HG02870 (cell line): ENCODE measurements at regions not wholly inside any gene's neighbourhood (a gene's known extent, or its start where the extent isn't known, plus 50 kb on each side); places are given as distances from the start of the nearest gene placed in this dataset.
"Not testable (repeated sequence)": the region's sequence is repeated elsewhere in the genome, so short reads cannot be mapped to it uniquely, and the experiment has no call there.

Experiments
- ATAC-seq: cut with Tn5 transposase; IDR thresholded peaks from one replicate; pipeline ENCODE4 v1.9.1; 2021; ENCODE audit warnings: mild to moderate bottlenecking, moderate library complexity; ENCODE audit not compliant: unreplicated experiment

GRCh38 chr4:4030509-4030908 lies 196.2 kb downstream of the OTOP1 start:
- not testable (repeated sequence) for ATAC-seq

- not testable (repeated sequence) for ATAC-seq
Observed at GRCh38 chr4:4031446-4032135, 195.1 kb downstream of the OTOP1 start.

- ATAC-seq, result not testable (repeated sequence)
Observed at GRCh38 chr4:4032364-4032763, 194.4 kb downstream of the OTOP1 start.

- ATAC-seq, result not testable (repeated sequence)
Observed at GRCh38 chr4:4032801-4033605, 193.7 kb downstream of the OTOP1 start.

GRCh38 chr4:4037399-4038138 lies 189.2 kb downstream of the OTOP1 start:
- ATAC-seq, result not testable (repeated sequence)

- ATAC-seq, result not testable (repeated sequence)
Observed at GRCh38 chr4:4045823-4046222, 180.9 kb downstream of the OTOP1 start.

- not testable (repeated sequence) for ATAC-seq
Observed at GRCh38 chr4:4046686-4047085, 180.0 kb downstream of the OTOP1 start.

- ATAC-seq, result not testable (repeated sequence)
Observed at GRCh38 chr4:4047202-4047601, 179.5 kb downstream of the OTOP1 start.

GRCh38 chr4:4048227-4048626 lies 178.5 kb downstream of the OTOP1 start:
- not testable (repeated sequence) for ATAC-seq

- not testable (repeated sequence) for ATAC-seq
Observed at GRCh38 chr4:4050781-4051180, 175.9 kb downstream of the OTOP1 start.

- ATAC-seq, result not testable (repeated sequence)
Observed at GRCh38 chr4:4052933-4053332, 173.8 kb downstream of the OTOP1 start.

GRCh38 chr4:4057226-4057625 lies 169.5 kb downstream of the OTOP1 start:
- not testable (repeated sequence) for ATAC-seq

- ATAC-seq, result not testable (repeated sequence)
Observed at GRCh38 chr4:4084171-4084570, 142.6 kb downstream of the OTOP1 start.

GRCh38 chr4:4089716-4090419 lies 136.9 kb downstream of the OTOP1 start:
- ATAC-seq, result not testable (repeated sequence)

GRCh38 chr4:4090720-4091119 lies 136.0 kb downstream of the OTOP1 start:
- not testable (repeated sequence) for ATAC-seq

- ATAC-seq, result not testable (repeated sequence)
Observed at GRCh38 chr4:4092159-4092558, 134.6 kb downstream of the OTOP1 start.

GRCh38 chr4:4099610-4100009 lies 127.1 kb downstream of the OTOP1 start:
- not testable (repeated sequence) for ATAC-seq

- not testable (repeated sequence) for ATAC-seq
Observed at GRCh38 chr4:4106923-4107322, 119.8 kb downstream of the OTOP1 start.

- not testable (repeated sequence) for ATAC-seq
Observed at GRCh38 chr4:4107411-4108107, 119.2 kb downstream of the OTOP1 start.

GRCh38 chr4:4115381-4115780 lies 111.3 kb downstream of the OTOP1 start:
- ATAC-seq, result not testable (repeated sequence)
